Sigmoid colon (tissue), 4 donors: ENCODE measurements at regions not wholly inside any gene's neighbourhood (a gene's known extent, or its start where the extent isn't known, plus 50 kb on each side); places are given as distances from the start of the nearest gene placed in this dataset.

Source experiments
- CTCF ChIP-seq, 4 experiments: fragments of 450-650 bp in 3 of 4; fragments of 200-600 bp in 1 of 4; IDR thresholded peaks; one replicate each; pipeline ENCODE4 v1.5.1; 2016 to 2019; ENCODE audit warnings: antibody characterized with exemption in 4 of 4, mild to moderate bottlenecking in 3 of 4, moderate library complexity in 2 of 4
- EP300 ChIP-seq, 4 donors: sonication (generic); formaldehyde crosslinking; IDR thresholded peaks; one replicate each; pipeline ENCODE4 v1.6.1; 2017; ENCODE audit warnings: antibody characterized with exemption in 4 of 4

GRCh38 chr18:24987303-24988252 lies 364.4 kb downstream of the ZNF521 start:
- TF ChIP-seq CTCF (IDR thresholded peaks at IDR 0.05) (no peak), EP300 (IDR thresholded peaks at IDR 0.05) (no peak)
